ENCODE measurements at regions not wholly inside any gene's neighbourhood (a gene's known extent, or its start where the extent isn't known, plus 50 kb on each side); places are given as distances from the start of the nearest gene placed in this dataset.
A peak's percentile ranks its signal among the peaks of the same experiment; 100 is the strongest.

- DNase-seq (ENCODE audit: low read depth) = no peak
- no peak overlapping the region for H3K4me3 ChIP-seq (ENCODE audit: low read depth, low read length)
- TF ChIP-seq CTCF (IDR thresholded peaks at IDR 0.05; ENCODE audit: low read depth, low read length, missing control alignments) = no peak
Observed at GRCh38 chr6:114783083-114783482, 440.3 kb upstream of the HS3ST5 start.

GRCh38 chr6:114764866-114765265 lies 422.0 kb upstream of the HS3ST5 start:
- DNase-seq (ENCODE audit: low read depth) = no peak
- H3K4me3 ChIP-seq (ENCODE audit: low read depth, low read length) = no peak overlapping the region
- TF ChIP-seq CTCF (IDR thresholded peaks at IDR 0.05; ENCODE audit: low read depth, low read length, missing control alignments) = no peak

- TF ChIP-seq CTCF (IDR thresholded peaks at IDR 0.05; ENCODE audit: low read depth, low read length, missing control alignments) = no peak
- no peak for DNase-seq (ENCODE audit: low read depth)
- no peak overlapping the region for H3K4me3 ChIP-seq (ENCODE audit: low read depth, low read length)
Observed at GRCh38 chr6:114762145-114762544, 419.3 kb upstream of the HS3ST5 start.

- peak; percentile 63 for TF ChIP-seq CTCF (IDR thresholded peaks at IDR 0.05; ENCODE audit: low read depth, low read length, missing control alignments)
- H3K4me3 ChIP-seq (ENCODE audit: low read depth, low read length) = no peak overlapping the region
- DNase-seq (ENCODE audit: low read depth) = peak; percentile 3
Observed at GRCh38 chr6:114747995-114748625, 405.3 kb upstream of the HS3ST5 start.

GRCh38 chr6:114740547-114740946 lies 397.7 kb upstream of the HS3ST5 start:
- no peak for TF ChIP-seq CTCF (IDR thresholded peaks at IDR 0.05; ENCODE audit: low read depth, low read length, missing control alignments)
- no peak for DNase-seq (ENCODE audit: low read depth)
- no peak overlapping the region for H3K4me3 ChIP-seq (ENCODE audit: low read depth, low read length)

GRCh38 chr6:114739656-114740055 lies 396.8 kb upstream of the HS3ST5 start:
- no peak for TF ChIP-seq CTCF (IDR thresholded peaks at IDR 0.05; ENCODE audit: low read depth, low read length, missing control alignments)
- no peak overlapping the region for H3K4me3 ChIP-seq (ENCODE audit: low read depth, low read length)
- no peak for DNase-seq (ENCODE audit: low read depth)

- no peak for TF ChIP-seq CTCF (IDR thresholded peaks at IDR 0.05; ENCODE audit: low read depth, low read length, missing control alignments)
- DNase-seq (ENCODE audit: low read depth) = no peak
Observed at GRCh38 chr6:114735025-114735735, 392.4 kb upstream of the HS3ST5 start.

More at GRCh38 chr6:114735025-114735735, 392.4 kb upstream of the HS3ST5 start:
- H3K4me3 ChIP-seq (ENCODE audit: low read depth, low read length) = no peak overlapping the region
